ENCODE measurements at regions not wholly inside any gene's neighbourhood (a gene's known extent, or its start where the extent isn't known, plus 50 kb on each side); places are given as distances from the start of the nearest gene placed in this dataset.
"Not testable (repeated sequence)": the region's sequence is repeated elsewhere in the genome, so short reads cannot be mapped to it uniquely, and the experiment has no call there.

GRCh38 chr5:117138523-117138922 lies 563.9 kb upstream of the SEMA6A start:
- DNase-seq (ENCODE audit: low spot score): no peak

- DNase-seq (ENCODE audit: low spot score): no peak
These were observed 561.2 kb upstream of the SEMA6A start for GRCh38 chr5:117135851-117136250.

GRCh38 chr5:117133198-117133597 lies 558.6 kb upstream of the SEMA6A start:
- no peak for DNase-seq (ENCODE audit: low spot score)

GRCh38 chr5:117131876-117132275 lies 557.3 kb upstream of the SEMA6A start:
- DNase-seq (ENCODE audit: low spot score): no peak

GRCh38 chr5:117131048-117131679 lies 556.5 kb upstream of the SEMA6A start:
- DNase-seq (ENCODE audit: low spot score): no peak

- no peak for DNase-seq (ENCODE audit: low spot score)
These were observed 543.9 kb upstream of the SEMA6A start for GRCh38 chr5:117118499-117118898.

- not testable (repeated sequence) for DNase-seq (ENCODE audit: low spot score)
These were observed 542.7 kb upstream of the SEMA6A start for GRCh38 chr5:117117314-117117713.

GRCh38 chr5:117110548-117110947 lies 535.9 kb upstream of the SEMA6A start:
- DNase-seq (ENCODE audit: low spot score): no peak

- DNase-seq (ENCODE audit: low spot score): no peak
These were observed 533.2 kb upstream of the SEMA6A start for GRCh38 chr5:117107859-117108258.

- DNase-seq (ENCODE audit: low spot score): no peak
These were observed 529.1 kb upstream of the SEMA6A start for GRCh38 chr5:117103703-117104102.

GRCh38 chr5:117102591-117102990 lies 528.0 kb upstream of the SEMA6A start:
- DNase-seq (ENCODE audit: low spot score): no peak

- DNase-seq (ENCODE audit: low spot score): no peak
These were observed 525.6 kb upstream of the SEMA6A start for GRCh38 chr5:117100176-117100575.

GRCh38 chr5:117098094-117098493 lies 523.5 kb upstream of the SEMA6A start:
- DNase-seq (ENCODE audit: low spot score): no peak

GRCh38 chr5:117095346-117096332 lies 521.0 kb upstream of the SEMA6A start:
- DNase-seq (ENCODE audit: low spot score): no peak

GRCh38 chr5:117094114-117094815 lies 519.6 kb upstream of the SEMA6A start:
- no peak for DNase-seq (ENCODE audit: low spot score)

GRCh38 chr5:117093653-117094052 lies 519.0 kb upstream of the SEMA6A start:
- DNase-seq (ENCODE audit: low spot score): no peak

- DNase-seq (ENCODE audit: low spot score): no peak
These were observed 514.4 kb upstream of the SEMA6A start for GRCh38 chr5:117089001-117089400.

- no peak for DNase-seq (ENCODE audit: low spot score)
These were observed 513.6 kb upstream of the SEMA6A start for GRCh38 chr5:117088176-117088575.

- no peak for DNase-seq (ENCODE audit: low spot score)
These were observed 509.4 kb upstream of the SEMA6A start for GRCh38 chr5:117084067-117084466.

GRCh38 chr5:117082977-117083376 lies 508.4 kb upstream of the SEMA6A start:
- no peak for DNase-seq (ENCODE audit: low spot score)

GRCh38 chr5:117077142-117077541 lies 502.5 kb upstream of the SEMA6A start:
- no peak for DNase-seq (ENCODE audit: low spot score)

- DNase-seq (ENCODE audit: low spot score): no peak
These were observed 497.8 kb upstream of the SEMA6A start for GRCh38 chr5:117072439-117072838.

- DNase-seq (ENCODE audit: low spot score): no peak
These were observed 491.2 kb upstream of the SEMA6A start for GRCh38 chr5:117065800-117066199.

Measured in AG08395 (cell line).